ENCODE measurements at regions not wholly inside any gene's neighbourhood (a gene's known extent, or its start where the extent isn't known, plus 50 kb on each side); places are given as distances from the start of the nearest gene placed in this dataset.
"Not testable (repeated sequence)": the region's sequence is repeated elsewhere in the genome, so short reads cannot be mapped to it uniquely, and the experiment has no call there.

GRCh38 chr1:168826269-168826668 is 97.3 kb upstream of the DPT start:
- DNase-seq: no peak

- no peak for DNase-seq
Measured at GRCh38 chr1:168827557-168827956, 98.6 kb upstream of the DPT start.

- no peak for DNase-seq
Measured at GRCh38 chr1:168829876-168830275, 100.9 kb upstream of the DPT start.

- DNase-seq: no peak
Measured at GRCh38 chr1:168830562-168830961, 101.6 kb upstream of the DPT start.

- DNase-seq: no peak
Measured at GRCh38 chr1:168832661-168833060, 103.7 kb upstream of the DPT start.

GRCh38 chr1:168833362-168833761 is 104.4 kb upstream of the DPT start:
- no peak for DNase-seq

GRCh38 chr1:168833801-168834224 is 104.8 kb upstream of the DPT start:
- DNase-seq: no peak

GRCh38 chr1:168834225-168834872 is 105.3 kb upstream of the DPT start:
- peak; percentile 25 for DNase-seq

- DNase-seq: no peak
Measured at GRCh38 chr1:168835176-168835575, 106.2 kb upstream of the DPT start.

GRCh38 chr1:168835791-168836190 is 106.8 kb upstream of the DPT start:
- no peak for DNase-seq

- no peak for DNase-seq
Measured at GRCh38 chr1:168836469-168836868, 107.5 kb upstream of the DPT start.

GRCh38 chr1:168837230-168837629 is 108.2 kb upstream of the DPT start:
- DNase-seq: not testable (repeated sequence)

- DNase-seq: no peak
Measured at GRCh38 chr1:168842306-168842705, 113.3 kb upstream of the DPT start.

- DNase-seq: no peak
Measured at GRCh38 chr1:168842916-168843315, 113.9 kb upstream of the DPT start.

GRCh38 chr1:168843401-168843800 is 114.4 kb upstream of the DPT start:
- DNase-seq: no peak

- no peak for DNase-seq
Measured at GRCh38 chr1:168843950-168844349, 114.9 kb upstream of the DPT start.

GRCh38 chr1:168845140-168845539 is 116.1 kb upstream of the DPT start:
- DNase-seq: no peak

- no peak for DNase-seq
Measured at GRCh38 chr1:168848051-168848450, 119.0 kb upstream of the DPT start.

GRCh38 chr1:168861421-168862004 is 132.5 kb upstream of the DPT start:
- DNase-seq: no peak

GRCh38 chr1:168863772-168864171 is 134.8 kb upstream of the DPT start:
- no peak for DNase-seq

- no peak for DNase-seq
Measured at GRCh38 chr1:168864266-168864665, 135.3 kb upstream of the DPT start.

GRCh38 chr1:168865850-168866620 is 137.0 kb upstream of the DPT start:
- no peak for DNase-seq

GRCh38 chr1:168867941-168868634 is 139.1 kb upstream of the DPT start:
- no peak for DNase-seq

Data from right kidney (tissue), 1 donor.